ENCODE measurements at regions not wholly inside any gene's neighbourhood (a gene's known extent, or its start where the extent isn't known, plus 50 kb on each side); places are given as distances from the start of the nearest gene placed in this dataset.

DNA sequence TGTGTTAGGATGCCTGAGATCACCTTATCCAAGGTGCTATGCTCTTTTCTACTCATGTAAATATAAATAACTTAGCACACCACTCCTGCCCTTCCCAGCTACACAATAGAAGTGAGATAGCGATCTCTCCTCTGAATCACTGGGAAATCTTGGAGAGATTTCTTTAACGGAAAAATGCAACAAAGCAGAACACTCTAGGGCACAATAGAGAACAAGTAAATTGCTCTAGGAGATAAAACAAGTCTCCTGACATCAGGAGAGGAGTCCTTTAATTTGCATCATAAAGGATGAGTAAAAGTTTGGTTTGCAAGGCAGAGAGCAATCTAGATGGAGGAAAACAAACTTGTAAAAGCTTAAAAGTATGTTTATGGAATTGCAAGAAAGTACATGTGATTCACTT, 224.1 kb downstream of the PAX3 start:
- no peak for TF ChIP-seq POLR2A (IDR thresholded peaks at IDR 0.05)
- no peak for TF ChIP-seq CTCF (IDR thresholded peaks at IDR 0.05 in 8 of 11, conservative IDR thresholded peaks at IDR 0.05 in 3 of 11)
